ENCODE measurements at regions not wholly inside any gene's neighbourhood (a gene's known extent, or its start where the extent isn't known, plus 50 kb on each side); places are given as distances from the start of the nearest gene placed in this dataset.

- TF ChIP-seq CTCF (optimal IDR thresholded peaks at IDR 0.05 in 1 of 3, IDR thresholded peaks at IDR 0.05 in 1 of 3, conservative IDR thresholded peaks at IDR 0.05 in 1 of 3; ENCODE audit: extremely low read depth in 1 of 3, insufficient read depth in 2 of 3, low read length in 3 of 3) = no peak
- no peak for TF ChIP-seq EZH2 (IDR thresholded peaks at IDR 0.05; ENCODE audit: low read length)
- FAIRE-seq (peak; percentile 67), DNase-seq (ENCODE audit: low read depth, low spot score) (peak; percentile 32)
- Histone ChIP-seq H3K9ac (ENCODE audit: control insufficient read depth, extremely low read depth, insufficient read depth, low read length) (no peak overlapping the region), H3K9me3 (ENCODE audit: control insufficient read depth, low read depth, low read length) (no peaks in the 10 kb centered on the region), H3K4me3 (ENCODE audit: control insufficient read depth in 2 of 3, extremely low read depth in 1 of 3, insufficient read depth in 2 of 3, low read depth in 1 of 3, low read length in 3 of 3) (no peak overlapping the region), H3K79me2 (ENCODE audit: control insufficient read depth, insufficient read depth, low read length) (no peaks in the 10 kb centered on the region), H2AFZ (ENCODE audit: control insufficient read depth, low read length) (no peak overlapping the region), H3K27me3 (ENCODE audit: control insufficient read depth, extremely low read depth, insufficient read depth, low read length) (no peaks in the 10 kb centered on the region), H3K9me1 (ENCODE audit: control insufficient read depth, extremely low read depth, insufficient read depth, low read length) (no peaks in the 10 kb centered on the region), H3K36me3 (ENCODE audit: control insufficient read depth in 2 of 2, extremely low read depth in 1 of 2, insufficient read depth in 2 of 2, low read length in 2 of 2) (no peaks in the 10 kb centered on the region), H4K20me1 (ENCODE audit: control insufficient read depth, extremely low read depth, insufficient read depth, low read length) (no peaks in the 10 kb centered on the region), H3K27ac (ENCODE audit: control insufficient read depth, insufficient read depth, low read length) (peak overlapping the region; percentile 10), H3K4me2 (ENCODE audit: control insufficient read depth, extremely low read depth, insufficient read depth, low read depth, low read length) (peak overlapping the region; percentile 31), H3K4me1 (ENCODE audit: control insufficient read depth, extremely low read depth, insufficient read depth, low read length) (peaks cover 15% of the 10 kb centered on the region)
- dilution Hi-C loops (cut with MboI; ENCODE audit: extremely low pct_ligation_motif_present, low sequenced_read_pairs) = no loop called here
Measured at GRCh38 chr5:124596595-124597421, 149.6 kb downstream of the ZNF608 start.

- TF ChIP-seq CTCF (optimal IDR thresholded peaks at IDR 0.05 in 1 of 3, IDR thresholded peaks at IDR 0.05 in 1 of 3, conservative IDR thresholded peaks at IDR 0.05 in 1 of 3; ENCODE audit: extremely low read depth in 1 of 3, insufficient read depth in 2 of 3, low read length in 3 of 3) (no peak), EZH2 (IDR thresholded peaks at IDR 0.05; ENCODE audit: low read length) (no peak)
- dilution Hi-C loops (cut with MboI; ENCODE audit: extremely low pct_ligation_motif_present, low sequenced_read_pairs) = no loop called here
- no peak overlapping the region for H3K4me3 ChIP-seq (ENCODE audit: control insufficient read depth in 2 of 3, extremely low read depth in 1 of 3, insufficient read depth in 2 of 3, low read depth in 1 of 3, low read length in 3 of 3)
Measured at GRCh38 chr5:124593952-124594351, 152.5 kb downstream of the ZNF608 start.

More at GRCh38 chr5:124593952-124594351, 152.5 kb downstream of the ZNF608 start:
- Histone ChIP-seq H4K20me1 (ENCODE audit: control insufficient read depth, extremely low read depth, insufficient read depth, low read length) (no peaks in the 10 kb centered on the region), H3K9ac (ENCODE audit: control insufficient read depth, extremely low read depth, insufficient read depth, low read length) (no peak overlapping the region), H3K4me1 (ENCODE audit: control insufficient read depth, extremely low read depth, insufficient read depth, low read length) (peaks cover 10% of the 10 kb centered on the region), H3K4me2 (ENCODE audit: control insufficient read depth, extremely low read depth, insufficient read depth, low read depth, low read length) (no peak overlapping the region), H3K9me1 (ENCODE audit: control insufficient read depth, extremely low read depth, insufficient read depth, low read length) (no peaks in the 10 kb centered on the region), H3K27ac (ENCODE audit: control insufficient read depth, insufficient read depth, low read length) (no peak overlapping the region), H2AFZ (ENCODE audit: control insufficient read depth, low read length) (no peak overlapping the region), H3K36me3 (ENCODE audit: control insufficient read depth in 2 of 2, extremely low read depth in 1 of 2, insufficient read depth in 2 of 2, low read length in 2 of 2) (no peaks in the 10 kb centered on the region), H3K27me3 (ENCODE audit: control insufficient read depth, extremely low read depth, insufficient read depth, low read length) (no peaks in the 10 kb centered on the region), H3K79me2 (ENCODE audit: control insufficient read depth, insufficient read depth, low read length) (no peaks in the 10 kb centered on the region), H3K9me3 (ENCODE audit: control insufficient read depth, low read depth, low read length) (no peaks in the 10 kb centered on the region)
- no peak for FAIRE-seq
- no peak for DNase-seq (ENCODE audit: low read depth, low spot score)

All from keratinocyte (primary cell).